DOHH2 (cell line): ENCODE measurements at regions not wholly inside any gene's neighbourhood (a gene's known extent, or its start where the extent isn't known, plus 50 kb on each side); places are given as distances from the start of the nearest gene placed in this dataset.

Source experiments
- H3F3A ChIP-seq: fragments of 200-600 bp; sonication (generic), shearing (Covaris generic); 2 replicates; pipeline ENCODE4 v1.6.0; 2016; ENCODE audit warnings: antibody characterized with exemption, mild to moderate bottlenecking; ENCODE audit not compliant: control insufficient read depth, insufficient read depth
- H3K27ac ChIP-seq: fragments of 200-600 bp; sonication (generic); 2 replicates; pipeline ENCODE4 v1.5.1; 2014; ENCODE audit warnings: low read depth, mild to moderate bottlenecking, low read length, moderate library complexity
- H3K27me3 ChIP-seq: fragments of 200-600 bp; sonication (generic); 2 replicates; pipeline ENCODE4 v1.6.1; 2014; ENCODE audit warnings: mild to moderate bottlenecking, low read length, mixed read lengths; ENCODE audit not compliant: control insufficient read depth
- H3K36me3 ChIP-seq: fragments of 200-600 bp; sonication (generic); 2 replicates; pipeline ENCODE4 v1.6.1; 2014; ENCODE audit warnings: mild to moderate bottlenecking, low read length, moderate library complexity, mixed read lengths; ENCODE audit not compliant: control insufficient read depth
- H3K4me1 ChIP-seq: fragments of 200-600 bp; sonication (generic); 2 replicates; pipeline ENCODE4 v1.6.1; 2014; ENCODE audit warnings: mild to moderate bottlenecking, low read length, mixed read lengths; ENCODE audit not compliant: control insufficient read depth
- H3K4me2 ChIP-seq: fragments of 200-600 bp; sonication (generic); 2 replicates; pipeline ENCODE4 v1.6.0; 2014; ENCODE audit warnings: mild to moderate bottlenecking, low read length, moderate library complexity
- H3K4me3 ChIP-seq: fragments of 200-600 bp; sonication (generic); 2 replicates; pipeline ENCODE4 v1.5.1; 2014; ENCODE audit warnings: mild to moderate bottlenecking, low read length, mixed read lengths
- H3K79me2 ChIP-seq: fragments of 200-600 bp; sonication (generic); 2 replicates; pipeline ENCODE4 v1.6.1; 2014; ENCODE audit warnings: mild to moderate bottlenecking, low read length, mixed read lengths; ENCODE audit not compliant: control insufficient read depth
- H3K9me2 ChIP-seq: fragments of 200-600 bp; sonication (generic); replicated peaks from 2 replicates; pipeline ENCODE4 v1.6.1; 2014; ENCODE audit warnings: mild to moderate bottlenecking, low read length, mixed read lengths; ENCODE audit not compliant: control insufficient read depth
- H3K9me3 ChIP-seq: fragments of 200-600 bp; sonication (generic); 2 replicates; pipeline ENCODE4 v1.6.1; 2014; ENCODE audit warnings: antibody characterized with exemption, low read length, mixed read lengths; ENCODE audit not compliant: control insufficient read depth, insufficient read depth
- H4K20me1 ChIP-seq: fragments of 200-600 bp; sonication (generic); 2 replicates; pipeline ENCODE4 v1.6.0; 2014; ENCODE audit warnings: low read depth, mild to moderate bottlenecking, antibody characterized with exemption, low read length, moderate library complexity; ENCODE audit not compliant: control insufficient read depth, insufficient read depth
- CTCF ChIP-seq: fragments of 200-600 bp; sonication (generic); IDR thresholded peaks from one replicate; pipeline ENCODE4 v1.5.1; 2014; ENCODE audit warnings: antibody characterized with exemption, mild to moderate bottlenecking, low read depth, low read length; ENCODE audit not compliant: poor library complexity, severe bottlenecking
- EZH2phosphoT487 ChIP-seq: fragments of 200-600 bp; sonication (generic); IDR thresholded peaks from 2 replicates; pipeline ENCODE4 v1.6.1; 2017; ENCODE audit warnings: borderline replicate concordance, mild to moderate bottlenecking, antibody characterized with exemption, low read length, moderate library complexity, mixed read lengths

GRCh38 chr4:120331486-120332370, 265.1 kb upstream of the MAD2L1 start:
- Histone ChIP-seq H3K36me3 (no peaks in the 10 kb centered on the region), H3F3A (no peaks in the 10 kb centered on the region), H3K27me3 (no peaks in the 10 kb centered on the region), H3K4me3 (no peak overlapping the region), H3K9me2 (no peaks in the 10 kb centered on the region), H4K20me1 (no peaks in the 10 kb centered on the region), H3K4me1 (no peaks in the 10 kb centered on the region), H3K79me2 (no peaks in the 10 kb centered on the region), H3K4me2 (no peak overlapping the region), H3K9me3 (no peaks in the 10 kb centered on the region), H3K27ac (no peak overlapping the region)
- TF ChIP-seq EZH2phosphoT487 (no peak), CTCF (no peak)

GRCh38 chr4:120329386-120329785, 262.7 kb upstream of the MAD2L1 start:
- TF ChIP-seq EZH2phosphoT487 (no peak), CTCF (no peak)
- Histone ChIP-seq H3K4me2 (no peak overlapping the region), H3K27me3 (no peaks in the 10 kb centered on the region), H3K27ac (no peak overlapping the region), H3K4me1 (no peaks in the 10 kb centered on the region), H4K20me1 (no peaks in the 10 kb centered on the region), H3K9me3 (no peaks in the 10 kb centered on the region), H3F3A (no peaks in the 10 kb centered on the region), H3K36me3 (no peaks in the 10 kb centered on the region), H3K79me2 (no peaks in the 10 kb centered on the region), H3K9me2 (no peaks in the 10 kb centered on the region), H3K4me3 (no peak overlapping the region)

- H3F3A ChIP-seq = no peaks in the 10 kb centered on the region
- H3K27me3 ChIP-seq = no peaks in the 10 kb centered on the region
- no peak overlapping the region for H3K27ac ChIP-seq
- no peaks in the 10 kb centered on the region for H3K9me2 ChIP-seq
- no peaks in the 10 kb centered on the region for H3K36me3 ChIP-seq
- H3K4me1 ChIP-seq = no peaks in the 10 kb centered on the region
- no peaks in the 10 kb centered on the region for H4K20me1 ChIP-seq
- no peak overlapping the region for H3K4me2 ChIP-seq
- TF ChIP-seq EZH2phosphoT487 (no peak), CTCF (no peak)
- H3K4me3 ChIP-seq = no peak overlapping the region
- no peaks in the 10 kb centered on the region for H3K79me2 ChIP-seq
- H3K9me3 ChIP-seq = no peaks in the 10 kb centered on the region
These were observed 260.6 kb upstream of the MAD2L1 start for GRCh38 chr4:120327276-120327675.
